Esophagus muscularis mucosa (tissue), 4 donors: ENCODE measurements at regions not wholly inside any gene's neighbourhood (a gene's known extent, or its start where the extent isn't known, plus 50 kb on each side); places are given as distances from the start of the nearest gene placed in this dataset.

Experiments used
- CTCF ChIP-seq, 3 experiments: fragments of 200-600 bp in 2 of 3; fragments of 450-650 bp in 1 of 3; sonication (generic) in 2 of 3; IDR thresholded peaks; one replicate each; pipeline ENCODE4 v1.5.1; 2017 to 2019; ENCODE audit warnings: antibody characterized with exemption in 3 of 3, mild to moderate bottlenecking in 2 of 3, moderate library complexity in 1 of 3
- EP300 ChIP-seq: sonication (generic); formaldehyde crosslinking; IDR thresholded peaks from one replicate; pipeline ENCODE4 v1.6.1; 2017; ENCODE audit warnings: antibody characterized with exemption
- POLR2A ChIP-seq: fragments of 450-650 bp; IDR thresholded peaks from one replicate; pipeline ENCODE4 v1.6.1; 2017; ENCODE audit warnings: antibody characterized with exemption, moderate library complexity, mild to moderate bottlenecking, low read depth
- POLR2AphosphoS5 ChIP-seq, 2 donors: sonication (generic); formaldehyde crosslinking; IDR thresholded peaks; one replicate each; pipeline ENCODE4 v1.6.1; 2017; ENCODE audit warnings: antibody characterized with exemption in 2 of 2

GRCh38 chr4:12583275-12583674 lies 900.9 kb downstream of the RAB28 start:
- TF ChIP-seq CTCF (IDR thresholded peaks at IDR 0.05) (no peak), POLR2AphosphoS5 (IDR thresholded peaks at IDR 0.05) (no peak), POLR2A (no peak), EP300 (no peak)
